Thyroid gland (tissue), 4 donors: ENCODE measurements at regions not wholly inside any gene's neighbourhood (a gene's known extent, or its start where the extent isn't known, plus 50 kb on each side); places are given as distances from the start of the nearest gene placed in this dataset.

Experiments used
- DNase-seq, 2 donors: peaks; one replicate each; pipeline ENCODE4 v3.0.0-alpha.2; 2019
- H3K27ac ChIP-seq, 3 donors: fragments of 200-600 bp; sonication (generic); 1 replicate in 2 of 3; 2 replicates in 1 of 3; pipeline ENCODE4 v1.5.1; 2016 to 2019; ENCODE audit warnings: mild to moderate bottlenecking in 1 of 3, moderate library complexity in 1 of 3
- H3K27me3 ChIP-seq: fragments of 200-600 bp; sonication (generic); one replicate; pipeline ENCODE4 v1.5.1; 2019
- H3K36me3 ChIP-seq, 2 donors: fragments of 200-600 bp; sonication (generic); one replicate each; pipeline ENCODE4 v1.5.1; 2016 to 2019
- H3K4me1 ChIP-seq, 2 donors: fragments of 200-600 bp; sonication (generic); one replicate each; pipeline ENCODE4 v1.5.1; 2017 to 2019
- H3K4me3 ChIP-seq, 3 donors: fragments of 200-600 bp; sonication (generic); replicated peaks in 1 of 3; 1 replicate in 2 of 3; 2 replicates in 1 of 3; pipeline ENCODE4 v1.5.1; 2016; ENCODE audit warnings: mild to moderate bottlenecking in 1 of 3
- H3K9me3 ChIP-seq: fragments of 200-600 bp; sonication (generic); one replicate; pipeline ENCODE4 v1.5.1; 2017
- CTCF ChIP-seq, 6 experiments: fragments of 200-600 bp in 3 of 6; fragments of 450-650 bp in 3 of 6; sonication (generic) in 3 of 6; IDR thresholded peaks; one replicate each; pipeline ENCODE4 v1.5.1; 2016 to 2019; ENCODE audit warnings: antibody characterized with exemption in 6 of 6, mild to moderate bottlenecking in 2 of 6, inconsistent platforms in 1 of 6, moderate library complexity in 1 of 6
- POLR2A ChIP-seq, 2 donors: fragments of 450-650 bp; IDR thresholded peaks; one replicate each; pipeline ENCODE4 v1.6.1; 2017; ENCODE audit warnings: antibody characterized with exemption in 2 of 2, mild to moderate bottlenecking in 2 of 2, moderate library complexity in 1 of 2
- WGBS, 2 donors: methylation state at CpG; one replicate each; pipeline ENCODE4 v1.1.5; 2017; 5-methylcytosine and 5-hydroxymethylcytosine counted together
- intact Hi-C: fragments of 100-400 bp; cut with DNase I; formaldehyde crosslinking; loops from one replicate; pipeline ENCODE4 v1.15.1; 2023

GRCh38 chr4:79182209-79182608 lies 143.7 kb downstream of the NAA11 start:
- no peaks in the 10 kb centered on the region for H3K36me3 ChIP-seq
- DNase-seq, result no peak
- H3K4me3 ChIP-seq, result no peak overlapping the region
- TF ChIP-seq POLR2A (IDR thresholded peaks at IDR 0.05), result no peak
- no peak for TF ChIP-seq CTCF (IDR thresholded peaks at IDR 0.05)
- H3K4me1 ChIP-seq, result no peaks in the 10 kb centered on the region
- WGBS, 2 donors, result 76 to 82% methylated on average over 3 of the region's 3 CpGs
- no peaks in the 10 kb centered on the region for H3K27me3 ChIP-seq
- H3K9me3 ChIP-seq, result no peaks in the 10 kb centered on the region
- intact Hi-C loops, result no loop called here
- H3K27ac ChIP-seq, result no peak overlapping the region

- intact Hi-C loops, result no loop called here
Measured at GRCh38 chr4:79181190-79181589, 144.7 kb downstream of the NAA11 start.

GRCh38 chr4:79178760-79179159 lies 147.1 kb downstream of the NAA11 start:
- no peak overlapping the region for H3K27ac ChIP-seq

More at GRCh38 chr4:79181190-79181589, 144.7 kb downstream of the NAA11 start:
- Histone ChIP-seq H3K27me3 (no peaks in the 10 kb centered on the region), H3K36me3 (no peaks in the 10 kb centered on the region), H3K4me1 (no peaks in the 10 kb centered on the region), H3K27ac (no peak overlapping the region), H3K9me3 (no peaks in the 10 kb centered on the region), H3K4me3 (no peak overlapping the region)
- no peak for DNase-seq
- WGBS, 2 donors, result 92 to 94% methylated on average over 7 of the region's 7 CpGs
- TF ChIP-seq CTCF (IDR thresholded peaks at IDR 0.05), result no peak
- TF ChIP-seq POLR2A (IDR thresholded peaks at IDR 0.05), result no peak

GRCh38 chr4:79177388-79177787 lies 148.5 kb downstream of the NAA11 start:
- intact Hi-C loops, result no loop called here
- Histone ChIP-seq H3K4me1 (no peaks in the 10 kb centered on the region), H3K4me3 (no peak overlapping the region), H3K36me3 (no peaks in the 10 kb centered on the region), H3K27me3 (no peaks in the 10 kb centered on the region), H3K27ac (no peak overlapping the region), H3K9me3 (no peaks in the 10 kb centered on the region)
- no peak for DNase-seq
- no peak for TF ChIP-seq POLR2A (IDR thresholded peaks at IDR 0.05)
- no peak for TF ChIP-seq CTCF (IDR thresholded peaks at IDR 0.05)

More at GRCh38 chr4:79178760-79179159, 147.1 kb downstream of the NAA11 start:
- H3K4me1 ChIP-seq, result no peaks in the 10 kb centered on the region
- DNase-seq, result no peak
- H3K4me3 ChIP-seq, result no peak overlapping the region
- intact Hi-C loops, result no loop called here
- H3K27me3 ChIP-seq, result no peaks in the 10 kb centered on the region
- TF ChIP-seq CTCF (IDR thresholded peaks at IDR 0.05), result no peak
- TF ChIP-seq POLR2A (IDR thresholded peaks at IDR 0.05), result no peak
- no peaks in the 10 kb centered on the region for H3K36me3 ChIP-seq
- H3K9me3 ChIP-seq, result no peaks in the 10 kb centered on the region

- Histone ChIP-seq H3K9me3 (no peaks in the 10 kb centered on the region), H3K4me3 (no peak overlapping the region), H3K27me3 (no peaks in the 10 kb centered on the region), H3K4me1 (no peaks in the 10 kb centered on the region), H3K27ac (no peak overlapping the region), H3K36me3 (no peaks in the 10 kb centered on the region)
- 83 to 85% methylated on average over 4 of the region's 4 CpGs for WGBS, 2 donors
- no peak for DNase-seq
- intact Hi-C loops, result no loop called here
- TF ChIP-seq POLR2A (IDR thresholded peaks at IDR 0.05) (no peak), CTCF (IDR thresholded peaks at IDR 0.05) (no peak)
Measured at GRCh38 chr4:79176351-79176750, 149.5 kb downstream of the NAA11 start.
